Stimulated activated naive B cell treated with anti-CD40 and anti-IgM and Interleukin-4, amounts not matched to agents 10 μg/mL and 1 μg/mL and 100 μg/mL, for 72 hours (primary cell): ENCODE measurements at regions not wholly inside any gene's neighbourhood (a gene's known extent, or its start where the extent isn't known, plus 50 kb on each side); places are given as distances from the start of the nearest gene placed in this dataset.

Experiments used
- ATAC-seq, 2 donors: fragments of 150-1000 bp; cut with Tn5 transposase; replicated peaks; 2 replicates each; pipeline ENCODE4 v1.10.0; 2021; ENCODE audit warnings: moderate library complexity in 1 of 2
- DNase-seq: peaks from one replicate; pipeline ENCODE4 v3.0.0; 2021
- H3K27ac Mint-ChIP-seq: one replicate; pipeline ENCODE4 v1.8.0; 2022; ENCODE audit warnings: mild to moderate bottlenecking, mixed read lengths
- H3K27me3 Mint-ChIP-seq, 2 donors: one replicate each; pipeline ENCODE4 v1.8.0; 2022; ENCODE audit warnings: mixed read lengths in 2 of 2
- H3K36me3 Mint-ChIP-seq, 2 donors: one replicate each; pipeline ENCODE4 v1.8.0; 2022; ENCODE audit warnings: mixed read lengths in 2 of 2, mild to moderate bottlenecking in 1 of 2
- H3K4me1 Mint-ChIP-seq, 2 donors: one replicate each; pipeline ENCODE4 v1.8.0; 2022; ENCODE audit warnings: mixed read lengths in 2 of 2, mild to moderate bottlenecking in 1 of 2
- H3K4me3 Mint-ChIP-seq, 2 donors: one replicate each; pipeline ENCODE4 v1.8.0; 2022; ENCODE audit warnings: mild to moderate bottlenecking in 2 of 2, mixed read lengths in 2 of 2, moderate library complexity in 1 of 2
- H3K9me3 Mint-ChIP-seq, 2 donors: one replicate each; pipeline ENCODE4 v1.8.0; 2022; ENCODE audit warnings: mixed read lengths in 2 of 2, mild to moderate bottlenecking in 1 of 2

GRCh38 chr6:125668071-125668470, 81.4 kb upstream of the HEY2 start:
- ATAC-seq (no peak), DNase-seq (no peak)
- Mint-ChIP-seq H3K4me1 (no peaks in the 10 kb centered on the region), H3K36me3 (no peaks in the 10 kb centered on the region), H3K4me3 (no peak overlapping the region), H3K27ac (no peak overlapping the region), H3K27me3 (peaks cover 13 to 15% of the 10 kb centered on the region in 2 donors), H3K9me3 (no peaks in the 10 kb centered on the region)

DNA sequence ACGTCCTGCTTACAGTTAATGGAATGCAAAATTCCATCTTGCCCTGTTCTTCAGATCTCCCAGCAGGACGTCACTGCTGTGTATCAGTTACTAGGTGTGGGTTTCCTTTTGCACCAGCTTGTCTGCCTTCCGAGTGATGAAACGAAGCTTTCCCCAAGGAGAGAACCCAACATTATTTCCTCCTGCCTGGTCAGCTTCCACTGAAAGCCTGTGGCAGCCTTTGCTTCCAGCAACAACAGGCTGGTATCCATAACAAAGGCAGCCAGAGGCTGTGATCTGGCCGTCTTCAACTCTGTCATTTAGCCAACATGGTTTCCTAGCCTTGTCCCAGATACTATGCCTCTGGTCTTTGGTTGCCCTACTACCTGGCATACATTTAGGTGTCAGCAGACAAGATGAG, 78.9 kb upstream of the HEY2 start:
- peaks cover 20 to 22% of the 10 kb centered on the region in 2 donors for H3K27me3 Mint-ChIP-seq
- no peaks in the 10 kb centered on the region for H3K36me3 Mint-ChIP-seq
- H3K27ac Mint-ChIP-seq, result no peak overlapping the region
- ATAC-seq (no peak), DNase-seq (no peak)
- H3K9me3 Mint-ChIP-seq, result no peaks in the 10 kb centered on the region
- no peak overlapping the region for H3K4me3 Mint-ChIP-seq
- H3K4me1 Mint-ChIP-seq, result no peaks in the 10 kb centered on the region

GRCh38 chr6:125671323-125671722, 78.1 kb upstream of the HEY2 start:
- no peak for DNase-seq
- Mint-ChIP-seq H3K27me3 (peaks cover 22 to 28% of the 10 kb centered on the region in 2 donors), H3K9me3 (no peaks in the 10 kb centered on the region), H3K36me3 (no peaks in the 10 kb centered on the region), H3K4me3 (no peak overlapping the region), H3K4me1 (no peaks in the 10 kb centered on the region), H3K27ac (no peak overlapping the region)
- no peak for ATAC-seq

- Mint-ChIP-seq H3K4me1 (no peaks in the 10 kb centered on the region), H3K27me3 (peaks cover 16 to 29% of the 10 kb centered on the region in 2 donors), H3K9me3 (no peaks in the 10 kb centered on the region), H3K36me3 (no peaks in the 10 kb centered on the region), H3K27ac (no peak overlapping the region), H3K4me3 (no peak overlapping the region)
- no peak for ATAC-seq
- no peak for DNase-seq
Measured at GRCh38 chr6:125674230-125674629, 75.2 kb upstream of the HEY2 start.

- no peak for DNase-seq
- no peaks in the 10 kb centered on the region for H3K36me3 Mint-ChIP-seq
- H3K27me3 Mint-ChIP-seq, result peaks cover 15 to 27% of the 10 kb centered on the region in 2 donors
- H3K9me3 Mint-ChIP-seq, result peaks cover 2 to 11% of the 10 kb centered on the region in 2 donors
- no peak overlapping the region for H3K27ac Mint-ChIP-seq
- no peak overlapping the region for H3K4me3 Mint-ChIP-seq
- ATAC-seq, result no peak
- peaks cover 0 to 5% of the 10 kb centered on the region in 2 donors for H3K4me1 Mint-ChIP-seq
Measured at GRCh38 chr6:125678601-125679000, 70.8 kb upstream of the HEY2 start.

DNA sequence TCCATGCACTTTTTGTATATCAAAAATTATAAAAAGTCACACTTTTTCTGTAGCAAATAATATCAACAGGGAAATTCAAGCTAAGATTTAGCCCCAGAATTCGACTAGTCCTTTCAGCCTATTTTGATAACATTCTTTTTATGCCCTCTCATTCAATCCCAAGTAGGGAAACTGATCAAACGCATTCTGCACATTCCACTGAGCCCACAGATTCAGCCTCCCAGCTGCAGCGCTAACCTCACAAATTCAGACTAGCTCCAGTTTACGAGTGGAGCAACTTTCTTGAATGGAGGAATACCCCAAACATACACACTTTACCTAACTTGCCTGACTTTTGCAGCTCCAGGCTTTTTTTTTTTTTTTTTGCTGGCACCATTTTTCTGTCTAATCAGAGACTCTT, 70.3 kb upstream of the HEY2 start:
- Mint-ChIP-seq H3K9me3 (peaks cover 4 to 13% of the 10 kb centered on the region in 2 donors), H3K4me3 (no peak overlapping the region), H3K4me1 (peaks cover 0 to 5% of the 10 kb centered on the region in 2 donors), H3K27ac (no peak overlapping the region), H3K27me3 (peaks cover 15 to 30% of the 10 kb centered on the region in 2 donors), H3K36me3 (no peaks in the 10 kb centered on the region)
- ATAC-seq, result no peak
- DNase-seq, result no peak

DNA sequence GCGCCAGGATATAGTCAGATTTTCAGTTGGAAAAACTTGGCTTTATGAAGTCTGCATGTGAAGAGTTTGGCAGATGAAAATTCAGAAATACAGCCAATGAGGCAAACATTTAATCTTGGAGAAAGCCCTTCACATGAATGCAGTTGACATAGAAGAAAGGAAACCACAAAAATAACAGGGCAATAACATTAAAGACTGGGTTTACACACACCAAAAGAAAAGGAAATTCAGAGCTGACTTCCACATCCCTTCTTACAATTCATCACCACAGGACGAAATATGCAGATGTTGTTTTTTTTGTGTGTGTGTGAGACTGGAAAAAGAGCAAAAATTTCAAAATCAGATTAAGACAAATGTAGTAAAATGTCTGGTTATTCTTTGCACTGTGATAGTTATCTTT, 69.8 kb upstream of the HEY2 start:
- DNase-seq, result no peak
- Mint-ChIP-seq H3K9me3 (peaks cover 4 to 13% of the 10 kb centered on the region in 2 donors), H3K27ac (no peak overlapping the region), H3K4me3 (no peak overlapping the region), H3K4me1 (peaks cover 0 to 5% of the 10 kb centered on the region in 2 donors), H3K36me3 (no peaks in the 10 kb centered on the region), H3K27me3 (peaks cover 15 to 30% of the 10 kb centered on the region in 2 donors)
- ATAC-seq, result no peak

DNA sequence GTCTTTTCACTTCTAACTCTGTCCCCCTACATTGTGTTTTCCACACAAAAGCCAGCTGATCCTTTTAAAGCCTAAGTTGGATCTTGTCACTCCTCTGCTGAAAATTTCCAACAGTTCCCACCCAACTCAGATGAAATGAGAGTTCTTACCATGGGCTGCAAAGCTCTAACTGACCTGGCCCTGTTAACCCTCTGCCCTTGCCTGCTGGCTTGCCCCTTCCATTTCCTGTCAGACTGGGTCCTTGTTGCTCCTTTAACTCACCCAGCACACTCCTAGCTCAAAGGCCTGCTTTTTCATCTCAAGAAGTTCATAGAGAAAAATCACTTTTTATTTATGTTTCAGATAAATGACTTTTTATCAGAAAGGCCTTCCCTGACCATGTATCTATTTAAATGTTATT, 66.5 kb upstream of the HEY2 start:
- H3K4me1 Mint-ChIP-seq, result peaks cover 0 to 5% of the 10 kb centered on the region in 2 donors
- ATAC-seq (no peak), DNase-seq (no peak)
- no peak overlapping the region for H3K27ac Mint-ChIP-seq
- no peak overlapping the region for H3K4me3 Mint-ChIP-seq
- H3K9me3 Mint-ChIP-seq, result peaks cover 11 to 18% of the 10 kb centered on the region in 2 donors
- H3K36me3 Mint-ChIP-seq, result peaks cover 0 to 3% of the 10 kb centered on the region in 2 donors
- H3K27me3 Mint-ChIP-seq, result peaks cover 21 to 29% of the 10 kb centered on the region in 2 donors

DNA sequence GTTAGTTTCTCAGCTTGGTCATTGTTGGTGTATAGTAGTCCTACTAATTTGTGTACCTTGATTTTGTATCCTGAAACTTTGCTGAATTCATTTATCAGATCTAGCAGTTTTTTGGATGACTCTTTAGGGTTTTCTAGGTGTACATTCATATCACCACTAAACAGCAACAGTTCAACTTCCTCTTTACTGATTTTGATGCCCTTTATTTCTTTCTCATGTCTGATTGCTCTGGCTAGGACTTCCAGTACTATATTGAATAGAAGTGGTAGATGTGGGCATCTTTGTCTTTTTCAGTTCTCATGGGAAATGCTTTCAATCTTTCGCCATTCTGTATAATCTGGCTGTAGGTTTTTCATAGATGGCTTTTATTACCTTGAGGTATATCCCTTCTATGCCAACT, 61.3 kb upstream of the HEY2 start:
- Mint-ChIP-seq H3K4me3 (no peak overlapping the region), H3K4me1 (no peaks in the 10 kb centered on the region), H3K27ac (no peak overlapping the region), H3K9me3 (peaks cover 33 to 34% of the 10 kb centered on the region in 2 donors), H3K27me3 (peaks cover 43 to 50% of the 10 kb centered on the region in 2 donors), H3K36me3 (peaks cover 0 to 17% of the 10 kb centered on the region in 2 donors)
- ATAC-seq, result peak; percentile 51 to 59
- DNase-seq, result no peak

DNA sequence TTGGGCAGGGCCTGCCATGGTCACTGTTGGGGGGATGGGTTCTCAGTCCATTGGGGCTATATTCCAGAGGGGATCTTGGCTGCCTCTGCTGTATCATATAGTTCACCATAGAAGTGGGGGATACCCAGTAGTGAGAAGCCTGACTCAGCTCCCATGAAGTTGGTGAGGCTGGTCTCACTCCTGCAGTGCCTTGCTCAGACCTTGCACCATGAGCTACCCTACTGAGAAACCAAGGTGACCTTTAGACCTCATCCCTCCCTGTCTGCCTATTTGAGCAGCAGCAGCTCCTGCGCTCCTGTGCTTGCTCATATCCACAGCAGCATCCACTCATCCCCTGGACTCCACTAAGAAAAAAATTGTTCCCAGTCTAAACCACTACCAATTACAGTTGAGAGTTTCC, 56.0 kb upstream of the HEY2 start:
- H3K27me3 Mint-ChIP-seq, result peaks cover 44 to 47% of the 10 kb centered on the region in 2 donors
- H3K4me3 Mint-ChIP-seq, result no peak overlapping the region
- H3K36me3 Mint-ChIP-seq, result peaks cover 3 to 15% of the 10 kb centered on the region in 2 donors
- peaks cover 0 to 5% of the 10 kb centered on the region in 2 donors for H3K4me1 Mint-ChIP-seq
- no peak for ATAC-seq
- no peak overlapping the region for H3K27ac Mint-ChIP-seq
- H3K9me3 Mint-ChIP-seq, result peaks cover 22 to 28% of the 10 kb centered on the region in 2 donors
- no peak for DNase-seq

- Mint-ChIP-seq H3K4me1 (peaks cover 2 to 17% of the 10 kb centered on the region in 2 donors), H3K9me3 (peaks cover 4 to 5% of the 10 kb centered on the region in 2 donors), H3K27me3 (peaks cover 5 to 12% of the 10 kb centered on the region in 2 donors), H3K36me3 (peaks cover 2 to 3% of the 10 kb centered on the region in 2 donors), H3K4me3 (no peak overlapping the region), H3K27ac (no peak overlapping the region)
- DNase-seq, result no peak
- peak; percentile 71 to 73 for ATAC-seq
Measured at GRCh38 chr6:125699591-125699990, 49.8 kb upstream of the HEY2 start.
